Liver (tissue), 8 donors: ENCODE measurements at regions not wholly inside any gene's neighbourhood (a gene's known extent, or its start where the extent isn't known, plus 50 kb on each side); places are given as distances from the start of the nearest gene placed in this dataset.

Source experiments
- DNase-seq: peaks from one replicate; pipeline ENCODE4 v3.0.0-alpha.2; 2017; ENCODE audit warnings: low spot score
- H3K27ac ChIP-seq, 2 donors: one replicate each; pipeline ENCODE4 v1.7.0; 2013; ENCODE audit warnings: inconsistent platforms in 2 of 2, low read length in 2 of 2, control low read depth in 1 of 2, low read depth in 1 of 2, mild to moderate bottlenecking in 1 of 2
- H3K27me3 ChIP-seq, 4 donors: one replicate each; pipeline versions ENCODE4 v1.6.1 to v1.7.0; 2013; ENCODE audit warnings: low read length in 3 of 4, inconsistent platforms in 1 of 4, mild to moderate bottlenecking in 1 of 4, moderate library complexity in 1 of 4; ENCODE audit not compliant: control insufficient read depth in 4 of 4, insufficient read depth in 4 of 4
- H3K36me3 ChIP-seq, 4 donors: one replicate each; pipeline versions ENCODE4 v1.6.1 to v1.7.0; 2013; ENCODE audit warnings: low read length in 3 of 4, mild to moderate bottlenecking in 3 of 4, low read depth in 1 of 4, moderate library complexity in 1 of 4; ENCODE audit not compliant: control insufficient read depth in 4 of 4, insufficient read depth in 3 of 4
- H3K4me1 ChIP-seq, 4 donors: one replicate each; pipeline versions ENCODE4 v1.6.1 to v1.7.0; 2013; ENCODE audit warnings: low read length in 3 of 4, mild to moderate bottlenecking in 3 of 4, moderate library complexity in 1 of 4; ENCODE audit not compliant: control insufficient read depth in 4 of 4, insufficient read depth in 4 of 4
- H3K4me3 ChIP-seq, 3 donors: one replicate each; pipeline versions ENCODE4 v1.6.1 to v1.7.0; 2013; ENCODE audit warnings: low read length in 3 of 3, control low read depth in 1 of 3, low read depth in 1 of 3, mild to moderate bottlenecking in 1 of 3
- H3K9ac ChIP-seq, 2 donors: one replicate each; pipeline ENCODE4 v1.7.0; 2013; ENCODE audit warnings: low read length in 2 of 2, mild to moderate bottlenecking in 2 of 2, moderate library complexity in 2 of 2, control low read depth in 1 of 2, low read depth in 1 of 2
- H3K9me3 ChIP-seq, 4 donors: one replicate each; pipeline versions ENCODE4 v1.6.1 to v1.7.0; 2013; ENCODE audit warnings: low read length in 3 of 4; ENCODE audit not compliant: control insufficient read depth in 4 of 4
- FOXA1 ChIP-seq: IDR thresholded peaks from 2 replicates; pipeline ENCODE4 v1.6.1; 2016; ENCODE audit warnings: antibody characterized with exemption
- GABPA ChIP-seq, 2 donors: IDR thresholded peaks in 1 of 2; conservative IDR thresholded peaks in 1 of 2; 2 replicates each; pipeline ENCODE4 v1.6.1; 2016; ENCODE audit warnings: antibody characterized with exemption in 2 of 2, mild to moderate bottlenecking in 1 of 2, moderate library complexity in 1 of 2
- HNF4A ChIP-seq, 2 donors: conservative IDR thresholded peaks; 2 replicates each; pipeline ENCODE4 v1.6.1; 2016; ENCODE audit warnings: antibody characterized with exemption in 2 of 2, mild to moderate bottlenecking in 2 of 2
- HNF4G ChIP-seq: IDR thresholded peaks from 2 replicates; pipeline ENCODE4 v1.6.1; 2016; ENCODE audit warnings: antibody characterized with exemption
- JUND ChIP-seq, 2 donors: IDR thresholded peaks; 2 replicates each; pipeline ENCODE4 v1.6.1; 2016; ENCODE audit warnings: antibody characterized with exemption in 2 of 2
- RAD21 ChIP-seq, 2 donors: IDR thresholded peaks; 2 replicates each; pipeline ENCODE4 v1.6.1; 2016; ENCODE audit warnings: antibody characterized with exemption in 2 of 2, mild to moderate bottlenecking in 2 of 2
- RXRA ChIP-seq, 2 donors: IDR thresholded peaks; 2 replicates each; pipeline ENCODE4 v1.6.1; 2017 to 2018; ENCODE audit warnings: antibody characterized with exemption in 2 of 2, mild to moderate bottlenecking in 1 of 2
- SP1 ChIP-seq: IDR thresholded peaks from 2 replicates; pipeline ENCODE4 v1.6.1; 2018; ENCODE audit warnings: antibody characterized with exemption, mild to moderate bottlenecking
- TAF1 ChIP-seq: conservative IDR thresholded peaks from 2 replicates; pipeline ENCODE4 v1.6.1; 2016; ENCODE audit warnings: antibody characterized with exemption, mild to moderate bottlenecking
- YY1 ChIP-seq: IDR thresholded peaks from 2 replicates; pipeline ENCODE4 v1.6.1; 2016; ENCODE audit warnings: antibody characterized with exemption, mild to moderate bottlenecking
- ZBTB33 ChIP-seq: IDR thresholded peaks from 2 replicates; pipeline ENCODE4 v1.6.1; 2016; ENCODE audit warnings: antibody characterized with exemption
- WGBS: extraction: QIAGEN DNeasy Blood & Tissue Kit; methylation state at CpG from one replicate; pipeline ENCODE4 v1.1.7; 2013; 5-methylcytosine and 5-hydroxymethylcytosine counted together
- TF ChIP-seq, protein P1 (sequence below): fragments of 150-350 bp; IDR thresholded peaks from 2 replicates; pipeline ENCODE4 v1.5.1; 2017; ENCODE audit warnings: improper control_type of control experiment, low read depth, low read length; ENCODE audit not compliant: missing input control
- TF ChIP-seq, protein P2 (sequence below): IDR thresholded peaks from 2 replicates; pipeline ENCODE4 v1.6.1; 2016; ENCODE audit warnings: antibody characterized with exemption
- TF ChIP-seq, protein P3 (sequence below): IDR thresholded peaks from 2 replicates; pipeline ENCODE4 v1.6.1; 2016; ENCODE audit warnings: antibody characterized with exemption, mild to moderate bottlenecking
- donor health status: healthy.
- donor health status: healthy.
- donor health status: healthy.
- donor health status: healthy.
- donor health status: healthy.

GRCh38 chr20:19047951-19048296 lies 164.5 kb upstream of the SLC24A3 start:
- Histone ChIP-seq H3K4me3 (no peak overlapping the region), H3K27ac (no peak overlapping the region), H3K4me1 (no peaks in the 10 kb centered on the region), H3K36me3 (no peaks in the 10 kb centered on the region), H3K9ac (no peak overlapping the region), H3K9me3 (no peaks in the 10 kb centered on the region), H3K27me3 (peaks cover 0 to under 1% (median 0%) of the 10 kb centered on the region in 4 donors)
- TF ChIP-seq TAF1 (no peak), SP1 (no peak), HNF4G (no peak), RAD21 (IDR thresholded peaks at IDR 0.05) (no peak), GABPA (IDR thresholded peaks at IDR 0.05 in 1 of 2, conservative IDR thresholded peaks at IDR 0.05 in 1 of 2) (no peak)
- WGBS = 66% methylated on average over 3 of the region's 3 CpGs
- no peak for DNase-seq

DNA sequence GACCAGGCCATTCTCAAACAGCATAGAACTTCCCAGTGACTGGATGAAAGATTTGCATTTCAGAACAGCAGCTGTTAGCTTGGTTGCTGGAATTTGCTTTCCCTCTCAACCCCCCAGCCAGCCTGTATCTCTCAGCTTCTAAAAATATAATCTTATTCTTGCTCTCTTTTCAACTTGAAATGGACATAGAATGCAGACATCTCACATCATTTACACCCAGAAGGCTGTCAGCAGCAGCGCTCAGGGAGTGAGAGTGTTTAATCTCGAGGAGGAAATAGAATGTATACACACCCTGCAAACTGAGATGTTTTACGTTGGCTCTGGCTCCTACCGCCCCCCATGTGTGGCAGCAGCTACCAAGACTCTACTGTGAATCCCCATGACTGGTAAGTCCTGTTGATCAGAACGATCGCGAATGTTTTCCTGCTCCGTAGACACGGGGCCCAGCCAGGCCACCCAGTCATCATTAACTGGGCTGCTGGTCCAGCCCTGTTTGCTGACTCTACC lies 163.4 kb upstream of the SLC24A3 start:
- Histone ChIP-seq H3K4me3 (no peak overlapping the region), H3K9ac (no peak overlapping the region), H3K27me3 (peaks cover 0 to 5% (median 0%) of the 10 kb centered on the region in 4 donors), H3K9me3 (no peaks in the 10 kb centered on the region), H3K36me3 (no peaks in the 10 kb centered on the region), H3K4me1 (no peaks in the 10 kb centered on the region), H3K27ac (no peak overlapping the region)
- TF ChIP-seq SP1 (no peak), YY1 (no peak), ZBTB33 (no peak), JUND (IDR thresholded peaks at IDR 0.05) (no peak), HNF4A (conservative IDR thresholded peaks at IDR 0.05) (no peak), RXRA (IDR thresholded peaks at IDR 0.05) (no peak), FOXA1 (no peak)
- TF ChIP-seq, protein P1, sequence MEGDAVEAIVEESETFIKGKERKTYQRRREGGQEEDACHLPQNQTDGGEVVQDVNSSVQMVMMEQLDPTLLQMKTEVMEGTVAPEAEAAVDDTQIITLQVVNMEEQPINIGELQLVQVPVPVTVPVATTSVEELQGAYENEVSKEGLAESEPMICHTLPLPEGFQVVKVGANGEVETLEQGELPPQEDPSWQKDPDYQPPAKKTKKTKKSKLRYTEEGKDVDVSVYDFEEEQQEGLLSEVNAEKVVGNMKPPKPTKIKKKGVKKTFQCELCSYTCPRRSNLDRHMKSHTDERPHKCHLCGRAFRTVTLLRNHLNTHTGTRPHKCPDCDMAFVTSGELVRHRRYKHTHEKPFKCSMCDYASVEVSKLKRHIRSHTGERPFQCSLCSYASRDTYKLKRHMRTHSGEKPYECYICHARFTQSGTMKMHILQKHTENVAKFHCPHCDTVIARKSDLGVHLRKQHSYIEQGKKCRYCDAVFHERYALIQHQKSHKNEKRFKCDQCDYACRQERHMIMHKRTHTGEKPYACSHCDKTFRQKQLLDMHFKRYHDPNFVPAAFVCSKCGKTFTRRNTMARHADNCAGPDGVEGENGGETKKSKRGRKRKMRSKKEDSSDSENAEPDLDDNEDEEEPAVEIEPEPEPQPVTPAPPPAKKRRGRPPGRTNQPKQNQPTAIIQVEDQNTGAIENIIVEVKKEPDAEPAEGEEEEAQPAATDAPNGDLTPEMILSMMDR = no peak
- TF ChIP-seq, protein P2, sequence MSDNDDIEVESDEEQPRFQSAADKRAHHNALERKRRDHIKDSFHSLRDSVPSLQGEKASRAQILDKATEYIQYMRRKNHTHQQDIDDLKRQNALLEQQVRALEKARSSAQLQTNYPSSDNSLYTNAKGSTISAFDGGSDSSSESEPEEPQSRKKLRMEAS = no peak
- TF ChIP-seq, protein P3, sequence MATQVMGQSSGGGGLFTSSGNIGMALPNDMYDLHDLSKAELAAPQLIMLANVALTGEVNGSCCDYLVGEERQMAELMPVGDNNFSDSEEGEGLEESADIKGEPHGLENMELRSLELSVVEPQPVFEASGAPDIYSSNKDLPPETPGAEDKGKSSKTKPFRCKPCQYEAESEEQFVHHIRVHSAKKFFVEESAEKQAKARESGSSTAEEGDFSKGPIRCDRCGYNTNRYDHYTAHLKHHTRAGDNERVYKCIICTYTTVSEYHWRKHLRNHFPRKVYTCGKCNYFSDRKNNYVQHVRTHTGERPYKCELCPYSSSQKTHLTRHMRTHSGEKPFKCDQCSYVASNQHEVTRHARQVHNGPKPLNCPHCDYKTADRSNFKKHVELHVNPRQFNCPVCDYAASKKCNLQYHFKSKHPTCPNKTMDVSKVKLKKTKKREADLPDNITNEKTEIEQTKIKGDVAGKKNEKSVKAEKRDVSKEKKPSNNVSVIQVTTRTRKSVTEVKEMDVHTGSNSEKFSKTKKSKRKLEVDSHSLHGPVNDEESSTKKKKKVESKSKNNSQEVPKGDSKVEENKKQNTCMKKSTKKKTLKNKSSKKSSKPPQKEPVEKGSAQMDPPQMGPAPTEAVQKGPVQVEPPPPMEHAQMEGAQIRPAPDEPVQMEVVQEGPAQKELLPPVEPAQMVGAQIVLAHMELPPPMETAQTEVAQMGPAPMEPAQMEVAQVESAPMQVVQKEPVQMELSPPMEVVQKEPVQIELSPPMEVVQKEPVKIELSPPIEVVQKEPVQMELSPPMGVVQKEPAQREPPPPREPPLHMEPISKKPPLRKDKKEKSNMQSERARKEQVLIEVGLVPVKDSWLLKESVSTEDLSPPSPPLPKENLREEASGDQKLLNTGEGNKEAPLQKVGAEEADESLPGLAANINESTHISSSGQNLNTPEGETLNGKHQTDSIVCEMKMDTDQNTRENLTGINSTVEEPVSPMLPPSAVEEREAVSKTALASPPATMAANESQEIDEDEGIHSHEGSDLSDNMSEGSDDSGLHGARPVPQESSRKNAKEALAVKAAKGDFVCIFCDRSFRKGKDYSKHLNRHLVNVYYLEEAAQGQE = no peak
- no peak for DNase-seq
- WGBS = 76% methylated on average over 9 of the region's 9 CpGs
